ENCODE measurements at regions not wholly inside any gene's neighbourhood (a gene's known extent, or its start where the extent isn't known, plus 50 kb on each side); places are given as distances from the start of the nearest gene placed in this dataset.

GRCh38 chr19:27971869-27972268, 1241.1 kb downstream of the UQCRFS1 start:
- no peaks in the 10 kb centered on the region for H3K36me3 Mint-ChIP-seq (ENCODE audit: low read depth)
- H3K4me3 Mint-ChIP-seq: no peak overlapping the region
- H3K27me3 Mint-ChIP-seq (ENCODE audit: low read depth, poor library complexity): peaks cover 4% of the 10 kb centered on the region
- H3K27ac Mint-ChIP-seq: no peak overlapping the region
- no peak for DNase-seq
- peaks cover 10% of the 10 kb centered on the region for H3K4me1 Mint-ChIP-seq
- no peak for TF ChIP-seq CTCF (IDR thresholded peaks at IDR 0.05)
- no peaks in the 10 kb centered on the region for H3K9me3 Mint-ChIP-seq

DNA sequence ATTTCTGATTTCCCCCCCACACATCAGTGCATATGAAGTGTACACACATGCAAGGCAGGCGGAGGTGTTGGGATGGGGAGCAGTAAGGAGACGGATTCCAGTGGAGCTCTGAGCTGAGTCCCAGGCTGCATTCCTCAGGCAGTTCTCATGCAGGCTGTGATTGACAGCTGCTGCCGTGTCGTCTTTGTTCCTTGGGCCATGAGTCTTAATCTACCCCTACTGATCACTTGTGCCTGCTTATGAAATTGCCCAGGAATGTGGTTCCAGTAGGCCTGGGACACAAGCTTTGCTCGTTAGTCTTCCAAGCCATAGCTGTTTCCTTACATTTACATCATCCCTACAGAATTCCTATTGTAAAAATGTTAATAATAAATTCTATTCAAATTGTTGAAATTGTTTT, 1241.9 kb downstream of the UQCRFS1 start:
- H3K36me3 Mint-ChIP-seq (ENCODE audit: low read depth): no peaks in the 10 kb centered on the region
- peak; percentile 12 for DNase-seq
- no peak overlapping the region for H3K4me3 Mint-ChIP-seq
- H3K27me3 Mint-ChIP-seq (ENCODE audit: low read depth, poor library complexity): peaks cover 4% of the 10 kb centered on the region
- H3K27ac Mint-ChIP-seq: no peak overlapping the region
- H3K9me3 Mint-ChIP-seq: no peaks in the 10 kb centered on the region
- TF ChIP-seq CTCF (IDR thresholded peaks at IDR 0.05): no peak
- peaks cover 10% of the 10 kb centered on the region for H3K4me1 Mint-ChIP-seq

DNA sequence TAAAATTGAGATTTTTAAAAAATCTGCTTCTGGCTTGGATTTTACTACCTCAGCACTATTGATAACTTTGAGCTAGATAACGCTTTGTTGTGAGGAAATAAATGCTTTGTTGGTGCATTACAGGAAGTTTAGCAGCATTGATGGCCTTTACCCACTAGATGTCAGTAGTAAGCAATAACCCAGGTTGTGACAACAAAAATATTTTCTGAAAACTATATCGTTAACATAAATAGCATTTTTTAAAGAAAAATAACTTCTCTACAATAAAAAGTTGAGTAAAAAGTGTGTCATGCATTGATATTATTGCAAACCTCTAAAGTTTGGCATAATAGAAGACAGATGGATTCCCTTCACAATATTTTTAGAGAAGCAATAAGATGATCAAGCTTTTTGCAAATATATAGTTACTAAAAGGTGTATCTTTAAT, 1246.5 kb downstream of the UQCRFS1 start:
- Mint-ChIP-seq H3K9me3 (no peaks in the 10 kb centered on the region), H3K4me3 (no peak overlapping the region), H3K27me3 (ENCODE audit: low read depth, poor library complexity) (peaks cover 3% of the 10 kb centered on the region), H3K27ac (no peak overlapping the region), H3K4me1 (no peaks in the 10 kb centered on the region), H3K36me3 (ENCODE audit: low read depth) (no peaks in the 10 kb centered on the region)
- no peak for DNase-seq
- TF ChIP-seq CTCF (IDR thresholded peaks at IDR 0.05): peak; percentile 68

- Mint-ChIP-seq H3K36me3 (ENCODE audit: low read depth) (no peaks in the 10 kb centered on the region), H3K27ac (no peak overlapping the region), H3K4me1 (no peaks in the 10 kb centered on the region), H3K27me3 (ENCODE audit: low read depth, poor library complexity) (peaks cover 7% of the 10 kb centered on the region), H3K4me3 (no peak overlapping the region), H3K9me3 (no peaks in the 10 kb centered on the region)
- TF ChIP-seq CTCF (IDR thresholded peaks at IDR 0.05): no peak
- no peak for DNase-seq
Observed at GRCh38 chr19:27964185-27964584, 1248.8 kb downstream of the UQCRFS1 start.

GRCh38 chr19:27962264-27962663, 1250.7 kb downstream of the UQCRFS1 start:
- Mint-ChIP-seq H3K36me3 (ENCODE audit: low read depth) (no peaks in the 10 kb centered on the region), H3K27me3 (ENCODE audit: low read depth, poor library complexity) (peaks cover 7% of the 10 kb centered on the region), H3K9me3 (no peaks in the 10 kb centered on the region), H3K4me3 (no peak overlapping the region), H3K4me1 (no peaks in the 10 kb centered on the region), H3K27ac (no peak overlapping the region)
- no peak for DNase-seq
- no peak for TF ChIP-seq CTCF (IDR thresholded peaks at IDR 0.05)
